Karpas-422 (cell line): ENCODE measurements at regions not wholly inside any gene's neighbourhood (a gene's known extent, or its start where the extent isn't known, plus 50 kb on each side); places are given as distances from the start of the nearest gene placed in this dataset.

ENCODE experiments used
- DNase-seq: peaks from one replicate; pipeline ENCODE4 v3.0.0-alpha.2; 2015
- H2AFZ ChIP-seq: fragments of 200-600 bp; sonication (generic); 2 replicates; pipeline ENCODE4 v1.6.1; 2014; ENCODE audit warnings: antibody characterized with exemption, low read length, mixed read lengths
- H3K27ac ChIP-seq: fragments of 200-600 bp; sonication (generic); 2 replicates; pipeline ENCODE4 v1.5.1; 2014; ENCODE audit warnings: mild to moderate bottlenecking, low read length, moderate library complexity
- H3K27me3 ChIP-seq: fragments of 200-600 bp; sonication (generic); 2 replicates; pipeline ENCODE4 v1.6.1; 2014; ENCODE audit warnings: low read length, mixed read lengths
- H3K36me3 ChIP-seq: fragments of 200-600 bp; sonication (generic); 2 replicates; pipeline ENCODE4 v1.6.1; 2014; ENCODE audit warnings: low read length, mixed read lengths; ENCODE audit not compliant: insufficient read depth
- H3K4me1 ChIP-seq: fragments of 200-600 bp; sonication (generic); 2 replicates; pipeline ENCODE4 v1.6.1; 2014; ENCODE audit warnings: mild to moderate bottlenecking, low read length, mixed read lengths
- H3K4me2 ChIP-seq: fragments of 200-600 bp; sonication (generic); 2 replicates; pipeline ENCODE4 v1.6.1; 2014; ENCODE audit warnings: low read length, low read depth, mild to moderate bottlenecking; ENCODE audit not compliant: poor library complexity, severe bottlenecking
- H3K4me3 ChIP-seq: fragments of 200-600 bp; sonication (generic); 2 replicates; pipeline ENCODE4 v1.5.1; 2014; ENCODE audit warnings: mild to moderate bottlenecking, antibody characterized with exemption, low read length, mixed read lengths
- H3K79me2 ChIP-seq: fragments of 200-600 bp; sonication (generic); 2 replicates; pipeline ENCODE4 v1.6.1; 2014; ENCODE audit warnings: mild to moderate bottlenecking, low read length, mixed read lengths
- H3K9ac ChIP-seq: fragments of 200-600 bp; sonication (generic); 2 replicates; pipeline ENCODE4 v1.6.0; 2014; ENCODE audit warnings: low read length
- H3K9me2 ChIP-seq: fragments of 200-600 bp; sonication (generic), shearing (Covaris generic); replicated peaks from 2 replicates; pipeline ENCODE4 v1.6.0; 2014; ENCODE audit warnings: mild to moderate bottlenecking, low read length, moderate library complexity; ENCODE audit not compliant: insufficient read depth
- H3K9me3 ChIP-seq: fragments of 300-700, 200-600 bp; sonication (generic); 2 replicates; pipeline ENCODE4 v1.6.1; 2014; ENCODE audit warnings: low read length, mixed read lengths
- H4K20me1 ChIP-seq: fragments of 200-600 bp; sonication (generic); 2 replicates; pipeline ENCODE4 v1.6.1; 2014; ENCODE audit warnings: mild to moderate bottlenecking, antibody characterized with exemption, low read length, low read depth; ENCODE audit not compliant: insufficient read depth

DNA sequence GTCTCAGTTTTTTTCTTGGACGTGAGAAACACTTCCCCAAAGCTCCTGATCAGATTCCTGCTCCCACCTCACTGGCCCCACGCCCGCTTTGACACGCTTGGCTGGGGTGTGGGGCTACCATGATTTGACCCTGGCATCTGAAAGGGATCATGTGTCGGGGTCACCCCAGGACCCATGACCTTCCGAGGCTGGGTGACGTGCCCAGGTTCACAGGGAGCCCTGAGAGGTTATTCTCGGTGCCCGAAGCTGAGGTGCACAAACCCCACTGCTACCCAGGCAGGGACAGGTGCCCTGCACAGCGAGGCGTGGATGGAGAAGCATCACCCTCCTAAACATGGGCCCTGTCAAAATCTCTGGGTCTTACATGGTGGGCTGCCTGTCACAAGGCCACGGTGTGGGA lies 404.1 kb downstream of the GALR1 start:
- H2AFZ ChIP-seq: no peak overlapping the region
- H3K27me3 ChIP-seq: peaks cover 2% of the 10 kb centered on the region; the same call in 1 of the 2 replicates
- H3K27ac ChIP-seq: no peak overlapping the region
- H4K20me1 ChIP-seq: no peaks in the 10 kb centered on the region
- no peak for DNase-seq
- H3K9ac ChIP-seq: no peak overlapping the region
- H3K9me3 ChIP-seq: no peaks in the 10 kb centered on the region
- H3K4me1 ChIP-seq: no peaks in the 10 kb centered on the region; the same call in 1 of the 2 replicates
- no peak overlapping the region for H3K4me3 ChIP-seq
- no peaks in the 10 kb centered on the region for H3K9me2 ChIP-seq
- no peaks in the 10 kb centered on the region for H3K79me2 ChIP-seq
- no peaks in the 10 kb centered on the region for H3K36me3 ChIP-seq
- no peak overlapping the region for H3K4me2 ChIP-seq

DNA sequence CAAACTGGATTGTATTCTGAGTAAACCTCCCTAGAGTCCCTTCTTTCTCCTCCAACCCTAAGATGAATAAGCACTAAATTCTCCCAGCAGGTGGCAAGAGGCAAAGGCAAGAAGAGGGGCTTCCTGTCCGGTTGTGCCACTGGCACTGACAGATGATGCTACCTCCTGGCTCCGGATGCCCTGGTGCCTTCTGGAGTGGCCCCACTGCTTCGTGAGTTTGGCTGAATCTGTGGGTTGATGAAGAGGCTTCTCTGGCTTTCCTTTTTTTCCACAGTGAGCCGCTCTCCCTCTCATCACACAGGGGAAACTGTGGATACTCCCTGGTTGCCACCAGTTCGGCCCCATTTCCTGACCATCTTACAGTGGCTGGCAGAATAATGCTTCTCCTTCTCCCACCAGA lies 404.7 kb downstream of the GALR1 start:
- no peaks in the 10 kb centered on the region; the same call in 1 of the 2 replicates for H3K4me1 ChIP-seq
- H3K9me3 ChIP-seq: no peaks in the 10 kb centered on the region
- no peak overlapping the region for H3K9ac ChIP-seq
- H3K27me3 ChIP-seq: peaks cover 2% of the 10 kb centered on the region; the same call in 1 of the 2 replicates
- no peaks in the 10 kb centered on the region for H3K9me2 ChIP-seq
- no peak for DNase-seq
- no peak overlapping the region for H3K4me3 ChIP-seq
- no peak overlapping the region for H3K4me2 ChIP-seq
- H3K27ac ChIP-seq: no peak overlapping the region
- no peaks in the 10 kb centered on the region for H3K36me3 ChIP-seq
- H3K79me2 ChIP-seq: no peaks in the 10 kb centered on the region
- H2AFZ ChIP-seq: no peak overlapping the region
- H4K20me1 ChIP-seq: no peaks in the 10 kb centered on the region

DNA sequence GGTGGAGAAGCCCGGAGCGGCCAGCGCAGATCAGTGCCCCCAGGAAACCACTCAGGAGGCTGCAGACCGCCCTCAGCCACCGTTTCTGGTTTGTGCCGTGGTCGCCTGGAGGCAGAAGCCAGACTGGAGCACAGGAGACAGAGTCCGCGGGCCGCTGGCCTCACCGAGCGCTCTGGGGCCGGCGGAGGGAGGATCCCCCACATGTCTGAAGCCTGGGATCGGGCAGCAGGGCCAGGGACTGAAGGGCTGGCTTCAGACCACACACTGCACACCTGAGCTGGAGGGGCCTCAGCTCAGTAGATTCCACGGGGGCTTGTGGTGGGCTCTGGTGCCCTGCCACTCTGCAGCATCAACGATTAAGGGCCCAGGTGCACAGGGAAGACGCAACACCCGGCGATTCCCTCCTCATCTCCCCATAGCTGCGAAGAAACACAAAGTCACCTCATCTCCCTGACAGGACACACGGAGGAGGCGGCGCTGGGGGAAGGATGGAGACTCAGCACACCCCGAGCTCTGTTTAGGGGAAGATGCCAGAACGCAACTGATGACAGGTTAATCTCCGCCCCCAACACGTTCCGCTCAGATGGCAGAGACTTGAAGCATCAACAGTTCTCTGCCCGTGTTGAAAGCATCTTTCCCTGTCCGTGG lies 408.1 kb downstream of the GALR1 start:
- no peak overlapping the region for H3K4me2 ChIP-seq
- no peaks in the 10 kb centered on the region for H3K27me3 ChIP-seq
- H3K4me1 ChIP-seq: no peaks in the 10 kb centered on the region
- no peak overlapping the region for H3K4me3 ChIP-seq
- no peak overlapping the region for H3K27ac ChIP-seq
- no peaks in the 10 kb centered on the region for H3K9me3 ChIP-seq
- H2AFZ ChIP-seq: no peak overlapping the region
- DNase-seq: no peak
- H3K79me2 ChIP-seq: no peaks in the 10 kb centered on the region
- no peaks in the 10 kb centered on the region for H3K9me2 ChIP-seq
- H3K36me3 ChIP-seq: no peaks in the 10 kb centered on the region
- H3K9ac ChIP-seq: no peak overlapping the region
- no peaks in the 10 kb centered on the region for H4K20me1 ChIP-seq

DNA sequence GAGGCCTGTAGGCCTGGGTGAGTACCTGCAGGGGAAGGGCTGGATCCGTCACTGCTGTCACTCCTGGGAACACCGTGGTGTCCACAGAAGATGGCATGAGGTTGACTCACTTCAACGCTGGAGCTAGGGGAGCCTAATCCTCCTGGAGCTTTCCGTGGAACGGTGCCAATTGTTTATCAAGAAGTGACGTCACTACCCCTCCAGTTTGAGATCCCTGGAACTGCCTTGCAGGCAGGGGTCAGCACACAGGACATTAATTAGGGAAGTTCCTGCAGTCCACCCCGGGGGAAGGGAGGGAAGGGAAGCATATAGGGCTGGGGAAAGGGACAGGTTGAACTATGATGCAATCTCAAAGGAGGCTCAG lies 408.6 kb downstream of the GALR1 start:
- no peak for DNase-seq
- Histone ChIP-seq H3K9me2 (no peaks in the 10 kb centered on the region), H2AFZ (no peak overlapping the region), H3K4me3 (no peak overlapping the region), H3K4me1 (no peaks in the 10 kb centered on the region), H3K4me2 (no peak overlapping the region), H3K9me3 (no peaks in the 10 kb centered on the region), H3K79me2 (no peaks in the 10 kb centered on the region), H3K36me3 (no peaks in the 10 kb centered on the region), H4K20me1 (no peaks in the 10 kb centered on the region), H3K9ac (no peak overlapping the region), H3K27ac (no peak overlapping the region), H3K27me3 (no peaks in the 10 kb centered on the region)

DNA sequence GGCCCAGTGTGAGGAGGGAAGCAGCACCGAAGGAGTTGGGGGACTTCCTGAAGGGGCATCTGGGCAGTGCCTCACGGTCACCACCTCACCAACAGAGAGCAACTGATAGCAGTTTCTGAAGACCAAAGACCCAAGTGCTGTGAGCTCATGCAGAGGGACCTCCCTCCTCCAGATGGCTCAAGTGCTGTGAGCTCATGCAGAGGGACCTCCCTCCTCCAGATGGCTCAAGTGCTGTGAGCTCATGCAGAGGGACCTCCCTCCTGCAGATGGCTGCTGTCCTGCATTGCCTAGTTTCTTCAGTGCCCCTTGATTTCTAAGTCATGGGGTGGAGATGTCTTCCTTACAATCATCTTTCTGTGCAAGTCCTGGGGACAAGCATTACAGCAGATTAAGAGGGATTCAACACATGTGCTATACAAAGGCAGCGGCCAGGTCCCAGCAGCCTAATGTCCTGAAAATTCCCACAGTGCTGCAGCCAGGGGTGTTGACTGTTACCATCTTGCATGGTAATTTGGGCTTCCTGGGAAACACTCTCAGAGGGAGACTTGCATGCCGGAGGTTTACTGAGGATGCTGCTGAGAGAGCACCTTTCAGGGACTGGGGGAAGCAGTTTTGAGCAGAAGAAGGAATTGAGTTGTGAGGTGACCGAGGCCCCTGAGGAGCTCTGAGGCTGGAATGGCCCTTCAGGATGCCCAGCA lies 409.3 kb downstream of the GALR1 start:
- no peaks in the 10 kb centered on the region for H3K36me3 ChIP-seq
- no peak overlapping the region for H2AFZ ChIP-seq
- no peak overlapping the region for H3K9ac ChIP-seq
- no peak overlapping the region for H3K27ac ChIP-seq
- H3K27me3 ChIP-seq: no peaks in the 10 kb centered on the region
- H3K4me1 ChIP-seq: no peaks in the 10 kb centered on the region
- H3K79me2 ChIP-seq: no peaks in the 10 kb centered on the region
- H3K4me2 ChIP-seq: no peak overlapping the region
- no peak overlapping the region for H3K4me3 ChIP-seq
- DNase-seq: no peak
- no peaks in the 10 kb centered on the region for H3K9me3 ChIP-seq
- no peaks in the 10 kb centered on the region for H4K20me1 ChIP-seq
- H3K9me2 ChIP-seq: no peaks in the 10 kb centered on the region

DNA sequence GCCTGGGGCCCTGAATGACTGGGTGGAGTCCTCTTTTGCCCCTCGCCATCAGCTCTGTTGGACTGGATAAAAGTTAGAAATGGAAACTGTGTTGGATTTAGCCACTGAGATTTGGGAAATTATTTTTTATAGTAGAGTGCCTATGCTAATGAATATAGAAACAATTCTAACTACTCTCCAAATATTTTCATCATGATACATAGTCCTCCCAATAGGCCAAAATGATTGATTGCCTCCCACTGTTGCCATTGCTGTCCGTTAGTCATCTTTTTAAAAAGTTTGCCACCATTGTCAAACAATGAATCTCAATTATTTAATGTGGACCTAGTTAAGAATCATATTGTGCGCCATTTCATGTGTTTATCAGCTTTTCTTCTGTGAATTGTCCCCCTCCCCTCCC lies 417.0 kb downstream of the GALR1 start:
- no peaks in the 10 kb centered on the region for H3K79me2 ChIP-seq
- DNase-seq: no peak
- no peak overlapping the region for H2AFZ ChIP-seq
- H3K9me2 ChIP-seq: no peaks in the 10 kb centered on the region
- no peaks in the 10 kb centered on the region for H3K9me3 ChIP-seq
- H3K4me1 ChIP-seq: no peaks in the 10 kb centered on the region
- H3K4me2 ChIP-seq: no peak overlapping the region
- H4K20me1 ChIP-seq: no peaks in the 10 kb centered on the region
- H3K9ac ChIP-seq: no peak overlapping the region
- no peaks in the 10 kb centered on the region for H3K27me3 ChIP-seq
- no peaks in the 10 kb centered on the region for H3K36me3 ChIP-seq
- H3K4me3 ChIP-seq: no peak overlapping the region
- no peak overlapping the region for H3K27ac ChIP-seq

DNA sequence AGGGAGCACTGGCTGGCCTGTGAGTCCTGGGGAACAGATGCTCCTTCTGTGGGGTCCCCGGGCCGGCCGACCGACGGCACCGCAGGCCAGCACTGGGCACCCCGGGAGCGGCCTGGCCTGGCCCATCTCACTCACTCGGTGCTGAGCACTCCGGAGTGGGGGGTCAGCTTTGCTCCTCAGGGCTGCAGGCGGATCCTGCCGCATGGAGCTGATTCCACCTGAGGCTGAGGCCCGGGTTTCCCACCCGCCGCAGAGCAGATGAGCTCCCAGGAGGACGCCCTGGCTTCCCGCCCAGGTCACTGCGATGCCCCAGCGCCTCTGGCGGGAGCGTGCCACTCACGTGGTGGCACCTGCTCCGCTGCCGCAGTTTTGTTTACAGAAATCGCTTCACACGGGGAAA lies 418.6 kb downstream of the GALR1 start:
- H3K9ac ChIP-seq: no peak overlapping the region
- H3K4me1 ChIP-seq: no peaks in the 10 kb centered on the region
- no peak overlapping the region for H3K27ac ChIP-seq
- no peak overlapping the region for H2AFZ ChIP-seq
- no peaks in the 10 kb centered on the region for H4K20me1 ChIP-seq
- no peaks in the 10 kb centered on the region for H3K27me3 ChIP-seq
- no peaks in the 10 kb centered on the region for H3K79me2 ChIP-seq
- no peak overlapping the region for H3K4me2 ChIP-seq
- H3K36me3 ChIP-seq: no peaks in the 10 kb centered on the region
- no peaks in the 10 kb centered on the region for H3K9me3 ChIP-seq
- H3K9me2 ChIP-seq: no peaks in the 10 kb centered on the region
- H3K4me3 ChIP-seq: no peak overlapping the region
- DNase-seq: no peak

DNA sequence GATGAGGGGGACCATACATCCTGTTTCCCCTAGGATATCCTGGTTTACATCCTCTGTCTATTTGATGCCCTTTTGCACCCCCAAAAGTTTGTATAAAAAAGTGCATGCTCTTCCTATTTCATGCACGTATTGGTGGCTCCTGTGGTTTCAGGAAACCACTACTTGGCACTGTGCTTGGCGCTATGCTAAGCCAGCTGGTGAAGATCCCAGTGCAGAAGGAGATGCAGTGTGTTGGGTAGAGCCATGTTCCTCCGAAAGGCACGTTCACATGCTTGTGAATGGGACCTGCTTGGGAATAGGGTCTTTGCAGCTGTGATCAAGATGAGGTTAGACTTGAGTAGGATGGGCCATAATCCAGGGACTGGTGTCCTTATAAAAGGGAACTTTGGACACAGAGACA lies 419.7 kb downstream of the GALR1 start:
- no peak for DNase-seq
- Histone ChIP-seq H3K27me3 (no peaks in the 10 kb centered on the region), H3K9ac (no peak overlapping the region), H3K9me2 (no peaks in the 10 kb centered on the region), H3K4me1 (no peaks in the 10 kb centered on the region), H3K4me3 (no peak overlapping the region), H2AFZ (no peak overlapping the region), H3K27ac (no peak overlapping the region), H3K36me3 (no peaks in the 10 kb centered on the region), H3K79me2 (no peaks in the 10 kb centered on the region), H3K9me3 (no peaks in the 10 kb centered on the region), H3K4me2 (no peak overlapping the region), H4K20me1 (no peaks in the 10 kb centered on the region)
